Left hindlimb (tissue), 1 donor: ENCODE measurements at regions not wholly inside any gene's neighbourhood (a gene's known extent, or its start where the extent isn't known, plus 50 kb on each side); places are given as distances from the start of the nearest gene placed in this dataset.
"Not testable (repeated sequence)": the region's sequence is repeated elsewhere in the genome, so short reads cannot be mapped to it uniquely, and the experiment has no call there.

Experiments
- DNase-seq: peaks from one replicate; pipeline ENCODE4 v3.0.0-alpha.2; 2018

DNA sequence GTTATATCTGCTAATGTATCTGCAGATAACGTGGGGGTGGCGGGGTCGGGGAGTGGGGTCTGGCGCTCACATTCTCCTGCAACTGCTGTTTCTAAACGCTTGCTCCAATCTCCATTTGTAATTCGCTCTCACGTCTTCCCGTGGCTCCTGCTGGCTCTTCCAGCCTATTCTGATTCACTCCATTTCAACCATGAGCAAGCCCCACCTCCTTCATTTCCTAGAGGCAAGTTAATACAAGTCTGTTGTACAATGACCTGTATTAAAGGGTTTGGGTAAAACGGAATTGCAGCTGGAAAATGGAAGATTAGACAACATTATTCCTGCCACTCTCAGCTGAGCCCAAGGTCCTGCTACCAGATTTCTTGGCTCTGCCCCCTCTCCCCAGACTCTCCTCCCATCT lies 132.3 kb downstream of the CSNK2A3 start:
- no peak for DNase-seq

DNA sequence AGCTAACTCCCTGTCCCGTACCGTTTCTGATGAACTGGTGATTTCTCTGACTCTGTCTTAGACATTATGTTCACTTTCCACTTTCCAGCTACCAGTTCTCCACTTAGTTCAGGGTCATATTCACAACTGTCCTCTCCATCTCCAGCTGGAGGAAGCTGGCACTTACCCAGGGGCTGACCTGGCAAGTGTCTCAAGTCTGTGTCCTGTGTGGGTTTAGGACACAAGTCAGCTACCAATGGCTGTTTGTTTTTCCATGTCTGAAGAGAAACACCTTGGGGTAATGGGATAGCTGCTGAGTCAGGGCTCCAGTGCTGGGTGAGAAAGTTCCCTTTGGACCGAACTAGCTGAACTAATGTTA lies 134.4 kb downstream of the CSNK2A3 start:
- DNase-seq = no peak

DNA sequence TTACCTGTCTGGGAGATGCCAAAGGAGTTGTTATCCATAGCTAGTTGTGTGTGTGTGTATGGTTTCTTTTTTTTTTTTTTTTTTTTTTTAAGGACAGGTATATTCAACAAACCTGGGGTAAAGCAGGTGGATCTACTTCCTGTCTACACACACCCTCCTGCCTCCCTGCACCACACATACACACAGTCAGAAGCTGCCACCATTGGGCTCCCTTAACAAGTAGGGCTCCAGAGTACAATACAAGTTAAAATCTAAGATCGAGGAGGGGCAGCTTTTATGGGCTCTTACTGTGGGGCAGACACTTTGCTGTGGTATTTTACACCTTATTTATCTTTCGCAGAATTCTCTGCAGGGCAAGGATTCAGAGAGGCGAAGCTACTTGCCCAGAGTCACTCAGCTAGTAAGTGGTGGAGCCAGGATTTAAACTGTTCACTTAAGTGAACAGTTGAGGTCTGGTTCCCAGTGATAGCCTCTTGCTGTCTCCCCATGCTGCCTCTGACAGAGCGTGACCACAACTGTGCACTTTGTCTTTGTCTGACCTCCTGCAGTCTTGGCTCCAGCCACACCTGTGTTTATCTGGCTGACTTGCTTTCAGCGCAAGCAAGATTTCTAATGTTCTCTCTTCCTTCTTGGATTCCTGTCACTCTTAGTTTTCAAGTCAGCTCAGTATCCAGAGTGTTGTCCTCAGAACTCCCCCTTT lies 135.0 kb downstream of the CSNK2A3 start:
- DNase-seq = no peak

DNA sequence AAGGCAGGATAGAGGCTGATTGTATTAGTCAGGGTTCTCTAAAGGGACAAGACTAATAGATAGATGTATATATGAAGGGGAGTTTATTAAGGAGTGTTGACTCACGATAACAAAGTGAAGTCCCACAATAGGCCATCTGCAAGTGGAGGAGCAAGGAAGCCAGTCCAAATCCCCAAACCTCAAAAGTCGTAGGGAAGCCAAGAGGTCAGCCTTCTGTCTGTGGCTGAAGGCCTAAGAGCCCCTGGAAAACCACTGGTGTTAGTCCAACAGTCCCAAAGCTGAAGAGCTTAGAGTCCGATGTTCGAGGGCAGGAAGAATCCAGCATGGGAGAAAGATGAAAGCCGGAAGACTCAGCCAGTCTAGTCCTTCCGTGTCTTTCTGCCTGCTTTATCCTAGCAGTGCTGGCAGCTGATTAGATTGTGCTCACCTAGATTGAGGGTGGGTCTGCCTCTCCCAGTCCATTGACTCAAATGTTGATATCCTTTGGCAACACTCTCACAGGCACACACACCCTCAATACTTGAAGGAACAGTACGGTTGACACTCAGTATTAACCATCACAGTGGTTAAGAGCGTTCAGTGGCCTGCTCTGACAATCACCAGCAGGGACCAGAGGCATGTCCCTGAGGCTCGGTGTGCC lies 135.6 kb downstream of the CSNK2A3 start:
- DNase-seq = no peak

DNA sequence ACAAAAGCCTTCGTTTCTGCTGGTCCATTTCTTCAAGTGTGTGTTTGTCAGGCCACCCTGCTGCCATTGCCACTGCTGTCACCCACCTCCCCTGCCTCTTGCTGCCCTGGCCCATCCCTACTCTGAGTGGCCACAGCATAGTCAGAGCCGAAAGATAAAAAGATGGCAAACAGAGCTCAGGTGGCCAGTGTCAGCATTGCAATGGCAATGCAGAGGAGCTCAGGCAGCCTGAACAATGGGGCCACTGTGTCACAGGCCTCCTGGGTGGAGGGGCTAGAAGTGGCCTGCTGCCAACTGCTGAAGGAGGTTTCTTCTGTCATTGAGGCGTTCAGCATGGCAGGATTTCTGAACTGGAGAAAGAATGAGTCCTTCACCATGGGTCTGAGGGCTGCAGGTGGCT lies 137.1 kb downstream of the CSNK2A3 start:
- DNase-seq = no peak

DNA sequence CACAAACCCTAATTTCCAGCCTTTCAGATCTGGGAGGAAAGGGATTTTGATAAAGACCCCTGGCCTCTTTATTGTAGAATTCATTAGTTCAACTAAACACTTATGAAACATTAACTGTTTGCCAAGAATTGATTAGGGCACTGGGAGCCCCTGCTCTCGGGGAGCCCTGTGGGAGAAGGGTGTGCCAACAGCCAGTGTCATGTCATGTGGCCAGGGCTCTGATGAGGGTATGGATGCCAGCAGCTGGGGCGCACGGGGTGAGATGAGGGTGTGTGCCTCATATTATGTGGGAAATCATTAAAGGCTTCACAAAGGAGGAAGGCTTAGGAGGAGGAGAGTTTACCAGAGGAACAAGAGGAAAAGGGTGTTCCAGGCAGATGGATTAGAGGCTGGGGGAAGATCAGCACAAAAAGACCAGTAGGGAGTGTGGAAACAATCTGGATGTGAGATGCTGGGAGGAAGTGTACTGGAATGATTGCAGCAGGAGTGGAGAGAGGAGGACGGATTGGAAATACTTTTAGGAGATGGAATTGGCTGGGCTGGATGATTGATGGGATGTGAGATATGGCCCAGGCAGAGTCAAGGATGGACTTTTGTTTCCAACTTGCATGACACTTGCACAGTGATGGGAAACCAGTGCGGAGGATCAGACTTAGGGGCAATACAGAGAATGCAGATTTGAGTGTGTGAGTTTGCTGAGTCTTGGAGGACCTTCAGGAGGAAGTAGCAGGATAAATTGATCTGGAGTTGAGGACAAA lies 137.8 kb downstream of the CSNK2A3 start:
- no peak for DNase-seq

DNA sequence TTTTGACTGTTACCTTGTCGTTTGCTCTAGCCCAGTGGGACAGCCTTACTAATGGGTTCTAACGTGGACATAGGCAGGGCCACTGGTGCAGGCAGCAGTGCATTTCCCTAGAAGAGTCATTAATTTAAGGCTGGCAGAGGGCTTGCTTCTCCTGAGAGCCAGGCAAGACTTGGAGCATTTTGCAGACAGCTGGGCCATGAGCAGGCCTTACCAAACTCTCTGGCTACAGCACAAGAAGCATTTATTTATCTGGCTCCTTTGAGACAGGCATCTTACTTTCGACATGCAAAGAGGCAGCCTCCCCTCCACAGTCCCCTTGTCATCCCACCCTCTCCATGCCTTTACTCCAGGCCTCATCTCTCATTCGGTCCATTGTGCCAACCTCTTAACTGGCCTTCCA lies 139.9 kb downstream of the CSNK2A3 start:
- DNase-seq = no peak

DNA sequence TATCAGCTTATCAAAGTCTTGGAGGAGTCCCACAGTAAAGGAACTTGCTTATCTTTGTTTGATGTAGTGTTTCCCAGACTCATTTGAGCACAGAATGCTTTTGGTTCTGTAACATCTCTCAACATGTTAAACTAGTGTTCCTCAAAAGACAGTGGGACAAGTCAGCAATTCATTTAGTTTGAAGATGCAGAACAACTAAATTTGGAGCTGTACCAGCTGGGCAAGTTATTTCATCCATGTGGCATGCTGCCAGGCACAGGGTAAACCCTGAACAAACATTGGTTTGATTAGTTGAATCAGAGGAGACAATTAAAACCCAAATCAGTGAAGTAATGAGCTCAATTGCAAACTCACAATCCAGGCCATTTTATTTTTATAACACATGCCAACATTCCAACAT lies 141.2 kb downstream of the CSNK2A3 start:
- DNase-seq = no peak

DNA sequence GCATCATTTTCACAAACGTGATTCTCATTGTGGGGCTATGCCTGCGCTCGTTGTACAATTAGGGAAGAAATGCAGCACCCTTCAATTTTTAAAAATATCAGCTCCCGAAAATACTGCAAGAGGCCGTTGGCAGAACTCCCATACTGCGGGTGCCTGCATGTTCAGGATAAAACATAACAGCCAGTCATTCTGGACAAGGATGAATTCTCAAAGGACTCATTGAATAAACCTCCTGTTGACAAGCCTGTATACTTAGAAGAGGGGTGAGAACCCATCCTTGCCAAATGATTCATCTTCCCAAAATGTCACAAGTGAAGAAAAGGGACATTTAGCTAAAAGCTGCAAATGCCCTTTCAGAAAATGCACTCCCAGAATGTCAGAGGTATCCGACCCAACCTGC lies 141.9 kb downstream of the CSNK2A3 start:
- no peak for DNase-seq

DNA sequence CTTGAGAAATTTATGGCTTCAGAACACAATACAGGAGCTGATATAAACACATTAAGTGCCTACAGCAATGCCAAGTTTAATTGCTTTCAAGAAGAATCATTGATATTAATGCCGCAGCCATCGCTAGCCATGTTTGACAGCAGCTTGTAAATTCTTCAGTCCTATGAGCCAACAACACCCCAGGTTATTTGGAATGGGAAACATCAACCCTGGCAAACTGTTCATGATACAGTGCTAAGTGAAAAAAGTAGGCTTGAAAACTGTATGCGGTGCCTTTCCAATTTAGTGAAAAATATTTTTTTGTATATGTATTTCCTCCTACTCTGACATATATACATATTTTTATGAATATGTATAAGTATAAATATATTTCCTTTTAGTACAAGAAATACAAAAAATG lies 142.6 kb downstream of the CSNK2A3 start:
- no peak for DNase-seq

DNA sequence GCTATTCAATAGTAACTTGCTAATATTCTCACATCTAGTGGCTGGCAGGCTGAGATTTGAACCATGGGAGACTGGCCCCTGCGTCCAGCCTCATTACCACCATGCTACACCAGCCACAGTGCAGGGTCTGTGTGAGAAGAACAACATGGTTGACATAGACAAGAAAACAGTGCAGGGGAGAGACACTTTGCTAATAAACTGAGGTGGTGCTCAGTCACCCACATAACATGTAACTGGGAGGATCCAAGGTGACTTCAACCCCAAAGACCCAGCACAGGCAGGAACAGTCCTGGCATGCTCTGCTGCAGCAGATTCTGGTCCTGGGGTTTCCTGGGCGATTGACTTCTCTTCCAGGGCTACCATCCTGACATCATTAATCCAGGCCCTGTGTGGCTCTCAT lies 143.1 kb downstream of the CSNK2A3 start:
- no peak for DNase-seq

DNA sequence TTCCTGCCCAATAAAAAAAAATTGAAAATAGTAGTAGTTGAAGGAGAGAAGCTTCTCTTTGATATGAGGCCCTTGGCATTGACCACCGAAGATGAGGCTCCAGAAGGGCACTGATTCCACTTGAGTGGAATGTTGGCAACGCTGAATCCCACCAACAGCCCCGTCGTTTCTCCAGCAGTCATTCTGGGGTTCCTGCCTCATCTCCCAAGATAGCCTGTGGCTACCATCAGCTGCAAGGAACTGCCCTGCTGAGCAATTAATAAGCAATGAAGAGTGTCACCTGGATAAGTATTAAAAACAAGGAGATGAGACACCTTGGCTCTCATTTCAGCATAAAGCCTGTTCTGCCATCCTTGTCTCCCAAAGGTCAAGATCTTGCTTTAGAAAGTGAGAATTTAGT lies 144.1 kb downstream of the CSNK2A3 start:
- DNase-seq = no peak

DNA sequence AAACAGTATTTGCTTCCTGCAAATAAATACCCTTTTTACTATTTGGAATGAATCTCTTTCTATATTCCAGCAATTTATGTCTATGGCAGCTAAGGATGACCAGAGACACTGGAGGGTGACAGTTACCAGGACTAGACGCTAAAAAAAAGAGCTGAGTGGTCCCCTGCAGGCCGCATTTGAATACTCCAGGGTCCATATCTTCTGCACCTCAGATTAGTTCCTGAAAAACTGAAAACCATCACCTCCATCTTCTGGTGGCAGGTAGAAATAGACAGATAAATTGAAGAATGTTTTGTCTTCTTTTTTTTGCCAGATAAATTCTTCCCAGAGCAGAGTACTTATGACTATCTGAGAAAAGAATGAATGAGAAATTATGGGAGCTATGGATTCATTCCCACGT lies 145.6 kb downstream of the CSNK2A3 start:
- no peak for DNase-seq

DNA sequence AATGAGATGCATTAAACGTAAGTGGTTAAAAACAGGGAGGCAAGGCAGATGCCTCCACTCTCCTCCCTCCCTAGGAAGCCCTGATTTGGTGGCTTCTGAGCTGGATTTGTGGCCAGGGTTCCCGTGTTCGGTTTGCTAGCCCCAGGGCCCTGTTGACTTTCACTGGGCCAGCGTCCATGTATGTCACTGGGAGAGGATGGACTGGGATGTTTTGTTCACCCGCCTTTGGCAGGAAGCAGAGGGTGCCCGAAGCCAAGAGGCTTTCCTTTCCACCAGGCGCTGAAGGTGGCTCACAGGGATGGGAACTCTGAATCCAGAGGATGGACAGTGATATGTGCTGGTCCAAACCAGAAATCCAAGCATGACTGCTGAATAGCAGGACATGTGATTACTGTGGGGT lies 146.6 kb downstream of the CSNK2A3 start:
- DNase-seq = no peak

DNA sequence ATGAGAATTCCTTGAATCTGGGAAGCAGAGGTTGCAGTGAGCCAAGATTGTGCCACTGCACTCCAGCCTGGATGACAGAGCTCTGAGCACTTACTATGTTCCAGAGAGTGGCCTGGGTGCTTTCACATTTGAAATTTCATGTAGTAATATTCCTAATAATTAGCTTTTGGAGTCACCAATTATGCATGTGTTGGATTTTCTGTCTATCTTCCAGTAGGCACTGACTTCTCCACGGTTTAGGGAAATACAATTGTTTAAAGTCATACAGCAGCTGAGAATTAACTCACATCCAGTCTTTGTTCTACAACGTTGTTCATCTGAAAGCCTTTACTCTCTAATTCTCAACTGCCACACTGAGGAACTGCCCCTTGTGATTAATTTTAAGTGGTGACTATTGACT lies 150.2 kb downstream of the CSNK2A3 start:
- DNase-seq = no peak

DNA sequence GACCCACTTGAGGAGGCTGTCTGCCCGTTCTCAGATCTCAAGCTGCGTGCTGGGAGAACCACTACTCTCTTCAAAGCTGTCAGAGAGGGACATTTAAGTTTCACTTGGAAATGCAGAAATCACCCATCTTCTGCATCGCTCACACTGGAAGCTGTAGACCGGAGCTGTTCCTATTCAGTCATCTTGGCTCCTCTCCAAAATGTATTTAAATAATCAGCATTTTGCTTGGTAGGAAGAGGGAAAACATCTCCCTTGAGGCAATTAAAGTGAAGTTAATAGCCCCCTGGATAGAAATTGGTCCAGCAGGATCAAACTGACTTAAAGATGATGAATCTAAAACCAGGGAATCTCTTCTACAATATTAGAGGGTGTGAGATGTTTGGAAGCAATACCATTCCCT lies 151.7 kb downstream of the CSNK2A3 start:
- DNase-seq = not testable (repeated sequence)

DNA sequence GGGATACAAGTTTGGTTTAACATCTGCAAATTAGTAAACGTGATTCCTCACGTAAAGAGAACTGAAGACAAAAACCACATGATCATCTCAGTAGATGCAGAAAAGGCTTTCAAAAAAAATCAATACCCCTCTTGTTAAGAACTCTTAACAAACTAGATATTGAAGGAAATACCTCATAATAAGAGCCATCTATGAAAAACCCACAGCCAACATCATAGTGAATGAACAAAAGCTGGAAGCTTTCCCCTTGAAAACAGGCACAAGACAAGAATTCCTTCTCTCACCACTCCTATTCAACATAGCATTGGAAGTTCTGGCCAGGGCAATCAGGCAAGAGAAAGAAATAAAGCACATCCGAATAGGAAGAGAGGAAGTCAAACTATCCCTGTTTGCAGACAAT lies 160.5 kb downstream of the CSNK2A3 start:
- DNase-seq = no peak

DNA sequence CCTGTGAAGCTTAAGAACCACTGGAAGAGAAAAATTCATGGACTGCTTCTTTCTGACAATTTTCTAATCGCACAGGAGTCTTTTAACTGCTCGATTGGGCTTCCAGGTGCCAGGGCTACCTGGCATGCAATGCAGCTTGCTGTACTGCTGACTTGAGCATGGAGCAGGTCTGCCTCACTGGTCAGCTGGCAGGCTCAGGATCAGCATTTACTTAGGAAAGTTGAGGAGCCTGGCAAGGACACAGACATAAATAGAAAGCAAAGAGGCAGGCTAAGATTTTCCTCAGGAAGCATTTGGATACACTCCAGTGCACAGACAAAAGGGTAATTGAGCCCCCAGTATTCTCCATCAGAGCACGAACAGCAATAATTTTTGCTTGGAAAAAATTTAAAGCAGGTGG lies 163.5 kb downstream of the CSNK2A3 start:
- DNase-seq = no peak

DNA sequence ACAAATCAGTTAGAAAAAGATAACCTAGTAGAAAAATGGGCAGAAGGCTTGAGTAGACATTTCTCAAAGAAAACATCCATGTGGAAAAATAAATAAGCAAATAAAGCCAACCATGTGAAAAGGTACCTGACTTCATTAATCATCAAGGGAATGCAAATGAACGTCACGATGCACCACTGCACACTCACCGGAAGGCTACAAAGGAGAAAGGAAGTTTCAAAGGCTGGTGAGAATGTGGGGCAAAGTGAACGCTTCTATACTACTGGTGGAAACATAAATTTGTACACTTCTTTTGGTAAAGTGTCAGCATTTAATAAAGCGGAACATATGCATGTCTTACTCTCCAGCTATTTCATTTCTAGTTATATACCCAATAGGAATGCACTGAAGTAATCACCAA lies 166.8 kb downstream of the CSNK2A3 start:
- DNase-seq = no peak

DNA sequence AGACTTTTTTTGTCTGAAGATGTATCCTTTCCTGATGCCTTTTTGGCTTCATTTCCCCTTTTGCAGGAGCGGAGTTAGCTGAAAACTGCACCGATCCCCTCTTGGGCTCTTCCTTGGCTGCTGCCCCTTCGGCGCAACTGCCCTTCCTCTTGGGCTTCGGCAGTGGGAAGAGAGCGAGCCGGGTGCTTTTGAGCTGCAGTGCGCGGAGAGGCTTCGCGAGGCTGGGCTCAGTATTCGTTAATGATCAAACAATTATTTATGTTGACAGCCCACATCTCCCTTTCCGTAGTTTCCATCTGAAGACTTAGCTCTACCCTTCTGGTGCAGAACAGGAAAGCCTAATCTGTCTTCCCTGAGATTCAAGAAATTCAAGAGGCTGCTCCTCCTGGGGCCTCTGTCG lies 170.8 kb downstream of the CSNK2A3 start:
- DNase-seq = no peak

DNA sequence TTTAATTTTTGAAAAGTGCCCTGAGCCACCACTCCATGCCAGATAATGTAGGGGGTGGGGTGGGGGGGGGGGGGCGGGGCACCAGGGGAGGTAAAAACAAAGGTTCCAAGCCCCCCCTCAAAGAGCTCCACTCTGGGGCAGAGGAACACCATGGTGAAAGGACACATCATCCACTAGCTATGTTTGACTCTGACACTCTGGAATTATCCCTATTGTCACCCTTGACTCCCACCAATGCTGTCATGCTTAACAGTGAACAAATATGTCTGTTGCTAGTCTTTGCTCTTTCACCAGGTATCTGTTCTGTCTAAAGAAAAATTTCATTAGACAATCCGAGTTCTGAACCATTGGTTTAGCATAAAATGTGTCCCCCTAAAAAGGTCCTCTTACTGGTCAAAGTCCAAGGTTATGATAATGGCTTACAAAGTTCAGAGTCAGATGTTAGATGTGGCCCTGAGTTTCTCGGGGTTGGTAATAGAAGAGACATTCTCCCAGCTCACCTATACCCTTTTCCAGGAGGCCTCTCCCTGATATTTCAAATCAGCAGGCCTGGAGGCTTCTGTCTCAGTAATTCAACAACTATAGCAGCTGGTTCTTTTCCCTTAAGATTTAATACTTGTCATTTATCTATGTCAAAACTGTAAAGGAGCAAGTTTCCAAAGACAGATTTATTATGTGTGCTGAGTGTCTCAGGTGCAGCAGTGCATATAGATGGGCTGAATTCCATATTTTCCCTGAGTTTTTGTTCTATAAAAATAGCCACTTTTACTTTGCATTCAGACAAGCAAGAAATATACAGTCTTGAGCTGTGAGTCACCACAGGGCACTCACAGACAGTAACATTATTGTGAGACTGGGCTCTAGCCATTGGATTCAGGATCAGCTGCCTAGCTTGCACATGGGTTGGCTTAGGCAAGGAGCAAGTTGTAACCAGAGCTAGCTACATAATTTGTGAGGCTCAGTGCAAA lies 174.1 kb downstream of the CSNK2A3 start:
- DNase-seq = peak; percentile 59

DNA sequence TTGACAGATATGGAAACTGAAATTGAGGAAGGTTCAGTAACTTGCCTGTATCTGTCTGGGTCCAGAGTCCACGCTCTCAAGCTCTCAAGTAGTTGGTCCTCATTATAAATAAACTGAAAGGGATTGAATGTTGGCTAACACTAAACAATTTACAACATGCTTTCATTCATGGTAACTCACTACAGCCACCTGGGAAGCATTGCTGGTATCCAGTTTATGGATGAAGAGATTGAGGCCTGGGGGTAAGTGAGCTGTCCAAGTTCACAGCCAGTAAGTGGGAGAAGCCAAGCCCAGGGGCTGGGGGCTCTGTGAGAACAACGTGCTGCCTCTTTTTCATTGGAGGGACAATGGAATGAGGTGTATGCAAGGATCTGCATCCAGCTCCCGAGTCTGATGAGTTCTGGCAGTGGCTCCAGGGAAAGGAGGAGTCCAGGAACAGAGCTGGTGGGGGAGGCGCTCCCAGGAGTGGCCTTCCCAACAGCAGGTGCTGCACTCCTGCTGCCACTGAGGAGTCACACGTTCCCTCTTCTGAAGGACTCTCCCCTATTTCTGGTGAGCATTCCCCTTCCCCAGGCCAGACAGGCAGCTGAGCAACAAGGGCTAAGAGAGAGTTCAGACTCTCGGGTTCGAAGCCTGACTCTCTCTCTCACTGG lies 175.8 kb downstream of the CSNK2A3 start:
- DNase-seq = no peak
